ENCODE measurements at regions not wholly inside any gene's neighbourhood (a gene's known extent, or its start where the extent isn't known, plus 50 kb on each side); places are given as distances from the start of the nearest gene placed in this dataset.

- TF ChIP-seq CTCF (IDR thresholded peaks at IDR 0.05) (no peak), POLR2A (IDR thresholded peaks at IDR 0.05) (no peak)
Measured at GRCh38 chr3:132847849-132848625, 125.8 kb upstream of the NPHP3 start.

Measured in lower leg skin (tissue), 3 donors.